A673 (cell line): ENCODE measurements at regions not wholly inside any gene's neighbourhood (a gene's known extent, or its start where the extent isn't known, plus 50 kb on each side); places are given as distances from the start of the nearest gene placed in this dataset.

Experiments used
- BruUV-seq: library from RNA; stranded (reverse); fragments of 400-500 nt; replicated peaks from 2 replicates; lab custom pipeline; 2021; lab: Mats Ljungman, UMichigan
- CTCF ChIA-PET: fragments of 300-600 bp; sonication (Branson Sonifier 250); formaldehyde crosslinking; loops from one replicate; lab custom pipeline; 2022; ENCODE audit warnings: antibody characterized with exemption; lab: Charles Lee
- POLR2A ChIA-PET: fragments of 300-600 bp; sonication (Branson Sonifier 250); formaldehyde crosslinking; loops from one replicate; lab custom pipeline; 2022; ENCODE audit warnings: antibody characterized with exemption; ENCODE audit not compliant: low non-redundant PET; lab: Charles Lee
- DNase-seq: peaks from one replicate; pipeline ENCODE4 v3.0.0-alpha.2; 2015; ENCODE audit warnings: low spot score
- H3K27ac ChIP-seq: fragments of 200-600 bp; sonication (generic); 2 replicates; pipeline ENCODE4 v1.5.1; 2016; ENCODE audit warnings: mixed run types, low read depth, mild to moderate bottlenecking, mixed read lengths, antibody characterized with exemption, low read length; ENCODE audit not compliant: poor library complexity, severe bottlenecking
- H3K27me3 ChIP-seq: fragments of 200-600 bp; sonication (generic); replicated peaks from 2 replicates; pipeline ENCODE4 v1.6.1; 2017; ENCODE audit warnings: mixed run types, low read depth, mild to moderate bottlenecking, mixed read lengths, antibody characterized with exemption, low read length; ENCODE audit not compliant: insufficient read depth, poor library complexity
- H3K36me3 ChIP-seq: fragments of 200-600 bp; sonication (generic); 2 replicates; pipeline ENCODE4 v1.6.1; 2016; ENCODE audit warnings: mixed run types, mild to moderate bottlenecking, mixed read lengths, antibody characterized with exemption, low read length; ENCODE audit not compliant: insufficient read depth, poor library complexity, severe bottlenecking
- H3K4me1 ChIP-seq: fragments of 200-600 bp; sonication (generic); 2 replicates; pipeline ENCODE4 v1.6.1; 2017; ENCODE audit warnings: mixed run types, mild to moderate bottlenecking, mixed read lengths, antibody characterized with exemption, low read length; ENCODE audit not compliant: insufficient read depth, poor library complexity, severe bottlenecking
- H3K4me3 ChIP-seq: fragments of 200-600 bp; sonication (generic); 2 replicates; pipeline ENCODE4 v1.5.1; 2016; ENCODE audit warnings: low read depth, mixed run types, mild to moderate bottlenecking, mixed read lengths, low read length; ENCODE audit not compliant: poor library complexity, severe bottlenecking
- H3K9me3 ChIP-seq: fragments of 200-600 bp; sonication (generic); 2 replicates; pipeline ENCODE4 v1.6.1; 2016; ENCODE audit warnings: mixed run types, low read depth, mild to moderate bottlenecking, mixed read lengths, antibody characterized with exemption, low read length; ENCODE audit not compliant: poor library complexity, severe bottlenecking
- CTCF ChIP-seq: fragments of 300-800, 200-600 bp; sonication (generic); conservative IDR thresholded peaks from 2 replicates; pipeline ENCODE4 v1.5.1; 2017; ENCODE audit warnings: low read depth, mild to moderate bottlenecking, antibody characterized with exemption, low read length, moderate library complexity, mixed read lengths
- EZH2 ChIP-seq: fragments of 200-600 bp; sonication (generic); IDR thresholded peaks from 2 replicates; pipeline ENCODE4 v1.6.1; 2017; ENCODE audit warnings: borderline replicate concordance, low read depth, mild to moderate bottlenecking, mixed read lengths, antibody characterized with exemption, low read length; ENCODE audit not compliant: poor library complexity, severe bottlenecking
- intact Hi-C: fragments of 100-400 bp; cut with micrococcal nuclease; formaldehyde crosslinking; loops from one replicate; pipeline ENCODE4 v1.10.0; 2022; ENCODE audit not compliant: unreplicated experiment

- peaks cover 6% of the 10 kb centered on the region for H3K9me3 ChIP-seq
- intact Hi-C loops, result no loop called here
- ChIA-PET POLR2A (no interaction called here), CTCF (no interaction called here)
- DNase-seq, result no peak
- H3K27ac ChIP-seq, result no peak overlapping the region
- no peaks in the 10 kb centered on the region for H3K27me3 ChIP-seq
- no peak for TF ChIP-seq EZH2
- no peak for TF ChIP-seq CTCF
- H3K4me1 ChIP-seq, result no peaks in the 10 kb centered on the region
- no peak overlapping the region for H3K4me3 ChIP-seq
- no TSS peak for BruUV-seq
- no peaks in the 10 kb centered on the region for H3K36me3 ChIP-seq
These were observed 97.6 kb upstream of the LRRC3B start for GRCh38 chr3:26525013-26525412.

- Histone ChIP-seq H3K27ac (no peak overlapping the region), H3K36me3 (no peaks in the 10 kb centered on the region), H3K4me1 (no peaks in the 10 kb centered on the region), H3K9me3 (no peaks in the 10 kb centered on the region), H3K27me3 (no peaks in the 10 kb centered on the region), H3K4me3 (no peak overlapping the region)
- ChIA-PET CTCF (no interaction called here), POLR2A (no interaction called here)
- DNase-seq, result no peak
- no TSS peak for BruUV-seq
- no peak for TF ChIP-seq CTCF
- TF ChIP-seq EZH2, result no peak
- intact Hi-C loops, result no loop called here
These were observed 87.4 kb upstream of the LRRC3B start for GRCh38 chr3:26535151-26535550.

GRCh38 chr3:26536955-26537354 lies 85.6 kb upstream of the LRRC3B start:
- no peak overlapping the region for H3K27ac ChIP-seq
- no peak for TF ChIP-seq CTCF
- TF ChIP-seq EZH2, result no peak
- H3K27me3 ChIP-seq, result no peaks in the 10 kb centered on the region
- H3K4me3 ChIP-seq, result no peak overlapping the region
- ChIA-PET POLR2A (no interaction called here), CTCF (no interaction called here)
- intact Hi-C loops, result no loop called here
- no peaks in the 10 kb centered on the region for H3K9me3 ChIP-seq
- no peaks in the 10 kb centered on the region for H3K36me3 ChIP-seq
- no TSS peak for BruUV-seq
- no peak for DNase-seq
- H3K4me1 ChIP-seq, result no peaks in the 10 kb centered on the region
